ENCODE measurements at regions not wholly inside any gene's neighbourhood (a gene's known extent, or its start where the extent isn't known, plus 50 kb on each side); places are given as distances from the start of the nearest gene placed in this dataset.

GRCh38 chr14:34135492-34135891 is 184.6 kb upstream of the EGLN3 start:
- no peak for DNase-seq (ENCODE audit: low read depth)

GRCh38 chr14:34134484-34134883 is 183.6 kb upstream of the EGLN3 start:
- no peak for DNase-seq (ENCODE audit: low read depth)

GRCh38 chr14:34129927-34130552 is 179.2 kb upstream of the EGLN3 start:
- no peak for DNase-seq (ENCODE audit: low read depth)

GRCh38 chr14:34128665-34129064 is 177.8 kb upstream of the EGLN3 start:
- DNase-seq (ENCODE audit: low read depth), result no peak

GRCh38 chr14:34126586-34126985 is 175.7 kb upstream of the EGLN3 start:
- no peak for DNase-seq (ENCODE audit: low read depth)

- DNase-seq (ENCODE audit: low read depth), result no peak
These were observed 173.7 kb upstream of the EGLN3 start for GRCh38 chr14:34124585-34124984.

GRCh38 chr14:34122650-34123049 is 171.8 kb upstream of the EGLN3 start:
- DNase-seq (ENCODE audit: low read depth), result no peak

- no peak for DNase-seq (ENCODE audit: low read depth)
These were observed 171.2 kb upstream of the EGLN3 start for GRCh38 chr14:34122081-34122480.

GRCh38 chr14:34120185-34120977 is 169.5 kb upstream of the EGLN3 start:
- no peak for DNase-seq (ENCODE audit: low read depth)

- no peak for DNase-seq (ENCODE audit: low read depth)
These were observed 168.4 kb upstream of the EGLN3 start for GRCh38 chr14:34119107-34119858.

GRCh38 chr14:34113991-34114390 is 163.1 kb upstream of the EGLN3 start:
- no peak for DNase-seq (ENCODE audit: low read depth)

GRCh38 chr14:34113005-34113511 is 162.2 kb upstream of the EGLN3 start:
- DNase-seq (ENCODE audit: low read depth), result peak; percentile 71

- no peak for DNase-seq (ENCODE audit: low read depth)
These were observed 161.1 kb upstream of the EGLN3 start for GRCh38 chr14:34111953-34112352.

- no peak for DNase-seq (ENCODE audit: low read depth)
These were observed 160.6 kb upstream of the EGLN3 start for GRCh38 chr14:34111505-34111904.

GRCh38 chr14:34110531-34110930 is 159.7 kb upstream of the EGLN3 start:
- DNase-seq (ENCODE audit: low read depth), result peak; percentile 32

- DNase-seq (ENCODE audit: low read depth), result no peak
These were observed 156.6 kb upstream of the EGLN3 start for GRCh38 chr14:34107441-34107840.

GRCh38 chr14:34106310-34106709 is 155.4 kb upstream of the EGLN3 start:
- DNase-seq (ENCODE audit: low read depth), result no peak

GRCh38 chr14:34104489-34105397 is 153.9 kb upstream of the EGLN3 start:
- DNase-seq (ENCODE audit: low read depth), result no peak

GRCh38 chr14:34103176-34103575 is 152.3 kb upstream of the EGLN3 start:
- DNase-seq (ENCODE audit: low read depth), result no peak

GRCh38 chr14:34099635-34100034 is 148.8 kb upstream of the EGLN3 start:
- DNase-seq (ENCODE audit: low read depth), result no peak

GRCh38 chr14:34098985-34099349 is 148.1 kb upstream of the EGLN3 start:
- DNase-seq (ENCODE audit: low read depth), result no peak
